ENCODE measurements at regions not wholly inside any gene's neighbourhood (a gene's known extent, or its start where the extent isn't known, plus 50 kb on each side); places are given as distances from the start of the nearest gene placed in this dataset.

DNA sequence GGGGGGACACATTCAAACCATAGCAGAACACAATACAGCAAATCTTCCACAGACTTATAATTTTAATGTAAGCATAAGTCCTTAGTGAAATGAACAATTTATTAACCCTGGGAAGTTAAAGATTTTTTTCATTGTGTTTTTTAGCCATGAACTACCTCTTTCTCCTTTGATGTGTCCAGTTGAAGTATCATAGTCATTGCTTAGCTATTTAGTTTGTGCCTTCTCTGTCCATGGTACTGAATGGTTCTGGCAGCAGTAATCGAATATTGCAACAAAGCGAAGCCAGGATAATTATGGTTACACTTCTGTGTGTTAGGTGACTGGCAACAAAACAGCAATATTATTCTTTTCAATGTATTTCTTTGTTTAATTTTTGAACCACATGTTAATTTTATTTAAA lies 403.0 kb upstream of the ONECUT1 start:
- in situ Hi-C loops (cut with MboI): loop anchor here (10.0 to 25.0 kb wide), 2 partner anchors 418 to 931 kb away; no protein-coding TSS in a partner anchor
- Histone ChIP-seq H3K36me3 (ENCODE audit: control insufficient read depth, insufficient read depth, low read length) (no peaks in the 10 kb centered on the region), H3K27me3 (ENCODE audit: control insufficient read depth in 2 of 2, insufficient read depth in 2 of 2, low read length in 2 of 2) (no peaks in the 10 kb centered on the region), H2AFZ (ENCODE audit: low read depth, low read length) (no peak overlapping the region), H3K27ac (ENCODE audit: extremely low read depth, low read depth, low read length) (no peak overlapping the region), H3K9ac (ENCODE audit: insufficient read depth in 1 of 2, low read depth in 2 of 2, low read length in 2 of 2) (no peak overlapping the region), H3K79me2 (ENCODE audit: control insufficient read depth, insufficient read depth, low read length) (no peaks in the 10 kb centered on the region), H3K4me2 (ENCODE audit: insufficient read depth, low read length) (no peak overlapping the region), H4K20me1 (replicated peaks; ENCODE audit: control insufficient read depth, insufficient read depth, low read length) (no peaks in the 10 kb centered on the region), H3K4me3 (no peak overlapping the region), H3K4me1 (replicated peaks in 1 of 2; ENCODE audit: control insufficient read depth in 2 of 2, insufficient read depth in 2 of 2, low read length in 2 of 2) (no peaks in the 10 kb centered on the region), H3K9me3 (replicated peaks; ENCODE audit: control insufficient read depth, insufficient read depth, low read depth, low read length) (no peaks in the 10 kb centered on the region), H3K9me1 (ENCODE audit: control insufficient read depth, insufficient read depth, low read length) (no peaks in the 10 kb centered on the region)
- BruUV-seq (replicated peaks): no TSS peak
- ChIA-PET CTCF (ENCODE audit: low intra/inter-chr PET ratio) (no interaction called here), POLR2A (no interaction called here)
- TF ChIP-seq, protein P1, sequence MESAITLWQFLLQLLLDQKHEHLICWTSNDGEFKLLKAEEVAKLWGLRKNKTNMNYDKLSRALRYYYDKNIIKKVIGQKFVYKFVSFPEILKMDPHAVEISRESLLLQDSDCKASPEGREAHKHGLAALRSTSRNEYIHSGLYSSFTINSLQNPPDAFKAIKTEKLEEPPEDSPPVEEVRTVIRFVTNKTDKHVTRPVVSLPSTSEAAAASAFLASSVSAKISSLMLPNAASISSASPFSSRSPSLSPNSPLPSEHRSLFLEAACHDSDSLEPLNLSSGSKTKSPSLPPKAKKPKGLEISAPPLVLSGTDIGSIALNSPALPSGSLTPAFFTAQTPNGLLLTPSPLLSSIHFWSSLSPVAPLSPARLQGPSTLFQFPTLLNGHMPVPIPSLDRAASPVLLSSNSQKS (CRISPR knock-in tag; IDR thresholded peaks at IDR 0.05): no peak
- TF ChIP-seq, protein P2, sequence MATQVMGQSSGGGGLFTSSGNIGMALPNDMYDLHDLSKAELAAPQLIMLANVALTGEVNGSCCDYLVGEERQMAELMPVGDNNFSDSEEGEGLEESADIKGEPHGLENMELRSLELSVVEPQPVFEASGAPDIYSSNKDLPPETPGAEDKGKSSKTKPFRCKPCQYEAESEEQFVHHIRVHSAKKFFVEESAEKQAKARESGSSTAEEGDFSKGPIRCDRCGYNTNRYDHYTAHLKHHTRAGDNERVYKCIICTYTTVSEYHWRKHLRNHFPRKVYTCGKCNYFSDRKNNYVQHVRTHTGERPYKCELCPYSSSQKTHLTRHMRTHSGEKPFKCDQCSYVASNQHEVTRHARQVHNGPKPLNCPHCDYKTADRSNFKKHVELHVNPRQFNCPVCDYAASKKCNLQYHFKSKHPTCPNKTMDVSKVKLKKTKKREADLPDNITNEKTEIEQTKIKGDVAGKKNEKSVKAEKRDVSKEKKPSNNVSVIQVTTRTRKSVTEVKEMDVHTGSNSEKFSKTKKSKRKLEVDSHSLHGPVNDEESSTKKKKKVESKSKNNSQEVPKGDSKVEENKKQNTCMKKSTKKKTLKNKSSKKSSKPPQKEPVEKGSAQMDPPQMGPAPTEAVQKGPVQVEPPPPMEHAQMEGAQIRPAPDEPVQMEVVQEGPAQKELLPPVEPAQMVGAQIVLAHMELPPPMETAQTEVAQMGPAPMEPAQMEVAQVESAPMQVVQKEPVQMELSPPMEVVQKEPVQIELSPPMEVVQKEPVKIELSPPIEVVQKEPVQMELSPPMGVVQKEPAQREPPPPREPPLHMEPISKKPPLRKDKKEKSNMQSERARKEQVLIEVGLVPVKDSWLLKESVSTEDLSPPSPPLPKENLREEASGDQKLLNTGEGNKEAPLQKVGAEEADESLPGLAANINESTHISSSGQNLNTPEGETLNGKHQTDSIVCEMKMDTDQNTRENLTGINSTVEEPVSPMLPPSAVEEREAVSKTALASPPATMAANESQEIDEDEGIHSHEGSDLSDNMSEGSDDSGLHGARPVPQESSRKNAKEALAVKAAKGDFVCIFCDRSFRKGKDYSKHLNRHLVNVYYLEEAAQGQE (IDR thresholded peaks at IDR 0.05; ENCODE audit: borderline replicate concordance): peak; percentile 94
- TF ChIP-seq, protein P2 (CRISPR knock-in tag; IDR thresholded peaks at IDR 0.05; ENCODE audit: low read depth): peak; percentile 68; the same call in 1 of the 2 replicates
- TF ChIP-seq FOXA1 (IDR thresholded peaks at IDR 0.05; ENCODE audit: borderline replicate concordance): no peak
- TF ChIP-seq, protein P3, sequence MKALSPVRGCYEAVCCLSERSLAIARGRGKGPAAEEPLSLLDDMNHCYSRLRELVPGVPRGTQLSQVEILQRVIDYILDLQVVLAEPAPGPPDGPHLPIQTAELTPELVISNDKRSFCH (CRISPR knock-in tag; IDR thresholded peaks at IDR 0.05): no peak
- TF ChIP-seq, protein P3 (tag; IDR thresholded peaks at IDR 0.05): no peak
- 0 out of 2 replicates have a peak, but pooled peaks have one; percentile 51 for TF ChIP-seq MIER1 (IDR thresholded peaks at IDR 0.05; ENCODE audit: low read depth)
- TF ChIP-seq, protein P4, sequence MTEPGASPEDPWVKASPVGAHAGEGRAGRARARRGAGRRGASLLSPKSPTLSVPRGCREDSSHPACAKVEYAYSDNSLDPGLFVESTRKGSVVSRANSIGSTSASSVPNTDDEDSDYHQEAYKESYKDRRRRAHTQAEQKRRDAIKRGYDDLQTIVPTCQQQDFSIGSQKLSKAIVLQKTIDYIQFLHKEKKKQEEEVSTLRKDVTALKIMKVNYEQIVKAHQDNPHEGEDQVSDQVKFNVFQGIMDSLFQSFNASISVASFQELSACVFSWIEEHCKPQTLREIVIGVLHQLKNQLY (CRISPR knock-in tag; conservative IDR thresholded peaks at IDR 0.05): no peak
- TF ChIP-seq EHMT2 (IDR thresholded peaks at IDR 0.05): peak; percentile 86
- WGBS (ENCODE audit: insufficient coverage, low coverage, missing lambda C conversion rate): 0% methylated on average over 2 of the region's 2 CpGs
- DNase-seq (ENCODE audit: extremely low read depth in 1 of 4, low spot score in 3 of 4) (peak in 1 of 4 experiments; percentile 6), ATAC-seq (no peak), FAIRE-seq (no peak)
- intact Hi-C loops (cut with micrococcal nuclease): no loop called here
